Peyer's patch (tissue), 4 donors: ENCODE measurements at regions not wholly inside any gene's neighbourhood (a gene's known extent, or its start where the extent isn't known, plus 50 kb on each side); places are given as distances from the start of the nearest gene placed in this dataset.

ENCODE experiments used
- DNase-seq, 3 donors: peaks; one replicate each; pipeline ENCODE4 v3.0.0-alpha.2; 2017 to 2019
- H3K27ac ChIP-seq, 4 donors: fragments of 200-600 bp; sonication (generic); one replicate each; pipeline ENCODE4 v1.5.1; 2016 to 2019
- H3K27me3 ChIP-seq, 2 donors: fragments of 200-600 bp; sonication (generic); one replicate each; pipeline ENCODE4 v1.5.1; 2019
- H3K36me3 ChIP-seq, 3 donors: fragments of 200-600 bp; sonication (generic); one replicate each; pipeline ENCODE4 v1.5.1; 2016 to 2019
- H3K4me1 ChIP-seq, 4 donors: fragments of 200-600 bp; sonication (generic); one replicate each; pipeline ENCODE4 v1.5.1; 2016 to 2019
- H3K4me3 ChIP-seq, 4 donors: fragments of 200-600 bp; sonication (generic); 1 replicate in 3 of 4; 2 replicates in 1 of 4; pipeline ENCODE4 v1.5.1; 2016 to 2019; ENCODE audit warnings: mild to moderate bottlenecking in 1 of 4
- H3K9me3 ChIP-seq, 4 donors: fragments of 200-600 bp; sonication (generic); one replicate each; pipeline ENCODE4 v1.5.1; 2016 to 2019; ENCODE audit warnings: mild to moderate bottlenecking in 1 of 4
- POLR2A ChIP-seq, 2 donors: fragments of 450-650 bp; IDR thresholded peaks; one replicate each; pipeline ENCODE4 v1.5.1; 2017; ENCODE audit warnings: antibody characterized with exemption in 2 of 2, mild to moderate bottlenecking in 2 of 2, moderate library complexity in 2 of 2
- TF ChIP-seq, protein P1 (sequence below), 6 experiments: fragments of 450-650 bp in 4 of 6; fragments of 200-600 bp in 2 of 6; sonication (generic) in 1 of 6; IDR thresholded peaks; one replicate each; pipeline ENCODE4 v1.5.1; 2017 to 2019; ENCODE audit warnings: antibody characterized with exemption in 6 of 6, mild to moderate bottlenecking in 3 of 6, moderate library complexity in 1 of 6

DNA sequence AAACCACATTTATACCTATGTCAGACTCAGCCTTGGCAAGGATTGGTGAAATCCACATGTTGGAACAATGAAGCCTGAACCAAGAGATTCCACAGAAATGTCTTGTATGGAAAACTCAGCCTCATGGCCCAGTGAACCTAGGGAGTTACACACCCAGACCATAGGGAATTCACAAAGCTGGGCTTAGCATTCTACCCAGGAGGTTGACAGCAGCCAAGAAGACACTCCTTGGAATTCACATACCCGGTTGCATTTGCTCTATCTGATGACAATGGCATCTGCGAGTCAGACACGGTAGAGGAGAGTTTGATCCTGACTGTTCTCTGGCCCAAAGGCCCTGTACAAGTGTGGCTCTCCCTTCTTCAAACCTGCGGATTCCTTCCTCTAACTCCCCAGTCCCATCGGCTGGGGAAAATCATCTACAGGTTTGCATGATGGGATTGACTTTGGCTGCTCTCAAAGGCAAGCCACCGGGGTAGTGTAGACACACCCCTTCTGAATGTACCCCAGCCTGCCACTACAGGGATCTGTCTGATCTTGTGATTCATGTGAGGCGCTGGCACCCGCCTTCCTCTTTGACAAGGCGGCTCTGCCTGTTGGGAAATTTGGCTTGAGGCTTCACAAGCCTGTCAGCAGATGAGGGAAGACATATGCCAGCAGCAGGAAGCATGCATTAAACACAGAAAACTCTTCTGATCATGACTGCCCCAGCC lies 297.3 kb upstream of the KAZN start:
- H3K27me3 ChIP-seq = no peaks in the 10 kb centered on the region
- H3K36me3 ChIP-seq = no peaks in the 10 kb centered on the region
- peak in 1 of 3 donors; percentile 51 for DNase-seq

DNA sequence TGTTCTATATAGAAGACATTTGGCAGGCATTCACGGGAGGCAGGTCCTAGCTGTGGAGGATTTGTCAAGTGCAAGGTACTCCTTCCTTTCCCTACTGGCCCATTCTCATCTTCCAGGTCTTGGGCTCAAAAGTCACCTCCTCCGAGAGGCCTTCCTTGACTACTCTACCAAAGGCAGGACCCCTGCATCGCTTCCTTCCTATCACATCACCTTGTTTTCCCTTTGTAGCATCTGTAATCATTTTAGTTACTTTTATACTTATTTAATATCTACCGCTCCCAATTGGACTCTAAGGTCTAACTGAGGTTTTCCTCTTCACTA lies 296.8 kb upstream of the KAZN start:
- Histone ChIP-seq H3K4me3 (no peak overlapping the region), H3K9me3 (no peaks in the 10 kb centered on the region), H3K4me1 (no peaks in the 10 kb centered on the region), H3K27me3 (no peaks in the 10 kb centered on the region), H3K27ac (no peak overlapping the region), H3K36me3 (no peaks in the 10 kb centered on the region)
- DNase-seq = no peak
- TF ChIP-seq, protein P1, sequence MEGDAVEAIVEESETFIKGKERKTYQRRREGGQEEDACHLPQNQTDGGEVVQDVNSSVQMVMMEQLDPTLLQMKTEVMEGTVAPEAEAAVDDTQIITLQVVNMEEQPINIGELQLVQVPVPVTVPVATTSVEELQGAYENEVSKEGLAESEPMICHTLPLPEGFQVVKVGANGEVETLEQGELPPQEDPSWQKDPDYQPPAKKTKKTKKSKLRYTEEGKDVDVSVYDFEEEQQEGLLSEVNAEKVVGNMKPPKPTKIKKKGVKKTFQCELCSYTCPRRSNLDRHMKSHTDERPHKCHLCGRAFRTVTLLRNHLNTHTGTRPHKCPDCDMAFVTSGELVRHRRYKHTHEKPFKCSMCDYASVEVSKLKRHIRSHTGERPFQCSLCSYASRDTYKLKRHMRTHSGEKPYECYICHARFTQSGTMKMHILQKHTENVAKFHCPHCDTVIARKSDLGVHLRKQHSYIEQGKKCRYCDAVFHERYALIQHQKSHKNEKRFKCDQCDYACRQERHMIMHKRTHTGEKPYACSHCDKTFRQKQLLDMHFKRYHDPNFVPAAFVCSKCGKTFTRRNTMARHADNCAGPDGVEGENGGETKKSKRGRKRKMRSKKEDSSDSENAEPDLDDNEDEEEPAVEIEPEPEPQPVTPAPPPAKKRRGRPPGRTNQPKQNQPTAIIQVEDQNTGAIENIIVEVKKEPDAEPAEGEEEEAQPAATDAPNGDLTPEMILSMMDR (IDR thresholded peaks at IDR 0.05) = no peak
- no peak for TF ChIP-seq POLR2A (IDR thresholded peaks at IDR 0.05)

More for the DNA sequence above, 297.3 kb upstream of the KAZN start:
- Histone ChIP-seq H3K4me3 (no peak overlapping the region), H3K4me1 (no peaks in the 10 kb centered on the region), H3K9me3 (no peaks in the 10 kb centered on the region), H3K27ac (no peak overlapping the region)
- TF ChIP-seq, protein P1 (IDR thresholded peaks at IDR 0.05) = no peak
- TF ChIP-seq POLR2A (IDR thresholded peaks at IDR 0.05) = no peak

DNA sequence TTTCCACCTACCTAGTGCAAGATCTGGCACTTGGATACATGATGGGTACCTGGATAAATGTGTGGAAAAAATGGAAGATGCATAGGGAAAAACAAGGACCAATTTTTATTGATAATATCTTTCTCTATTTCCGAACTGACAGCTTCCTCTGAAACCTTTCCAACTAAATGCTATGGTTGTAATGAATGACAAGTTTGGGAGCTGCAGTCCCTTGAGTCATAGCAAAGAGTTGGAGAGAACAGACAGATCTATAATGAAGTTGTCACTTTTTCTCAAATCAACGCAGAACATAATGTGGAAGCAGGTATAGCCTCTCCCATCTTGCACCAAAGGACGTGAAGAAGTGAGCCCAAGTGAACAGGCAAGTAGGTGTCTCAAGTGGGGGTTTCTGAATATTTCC lies 296.5 kb upstream of the KAZN start:
- no peaks in the 10 kb centered on the region for H3K36me3 ChIP-seq
- TF ChIP-seq, protein P1 (IDR thresholded peaks at IDR 0.05) = no peak
- no peak for TF ChIP-seq POLR2A (IDR thresholded peaks at IDR 0.05)
- no peaks in the 10 kb centered on the region for H3K27me3 ChIP-seq
- no peak overlapping the region for H3K27ac ChIP-seq
- DNase-seq = no peak
- no peaks in the 10 kb centered on the region for H3K4me1 ChIP-seq
- no peak overlapping the region for H3K4me3 ChIP-seq
- H3K9me3 ChIP-seq = no peaks in the 10 kb centered on the region

DNA sequence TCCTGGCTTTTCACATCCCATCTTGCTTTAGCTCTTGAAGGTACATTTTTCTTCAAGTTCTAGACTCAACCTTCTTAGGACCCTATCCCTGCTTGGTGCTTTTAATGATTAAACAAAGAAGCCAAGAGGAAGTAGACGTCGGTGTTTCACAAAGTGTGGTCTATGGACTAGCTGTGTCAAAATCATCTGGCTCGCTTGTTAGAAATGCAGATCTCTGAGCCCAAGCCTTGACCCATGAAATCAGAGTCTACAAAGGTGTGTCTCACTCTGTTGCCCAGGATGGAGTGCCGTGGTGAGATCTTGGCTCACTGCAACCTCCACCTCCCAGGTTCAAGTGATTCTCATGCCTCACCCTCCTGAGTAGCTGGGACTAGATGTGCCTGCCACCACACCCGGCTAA lies 295.5 kb upstream of the KAZN start:
- DNase-seq = no peak
- no peaks in the 10 kb centered on the region for H3K4me1 ChIP-seq
- H3K9me3 ChIP-seq = no peaks in the 10 kb centered on the region
- no peak overlapping the region for H3K27ac ChIP-seq
- H3K36me3 ChIP-seq = no peaks in the 10 kb centered on the region
- H3K4me3 ChIP-seq = no peak overlapping the region
- TF ChIP-seq, protein P1 (IDR thresholded peaks at IDR 0.05) = no peak
- H3K27me3 ChIP-seq = no peaks in the 10 kb centered on the region

DNA sequence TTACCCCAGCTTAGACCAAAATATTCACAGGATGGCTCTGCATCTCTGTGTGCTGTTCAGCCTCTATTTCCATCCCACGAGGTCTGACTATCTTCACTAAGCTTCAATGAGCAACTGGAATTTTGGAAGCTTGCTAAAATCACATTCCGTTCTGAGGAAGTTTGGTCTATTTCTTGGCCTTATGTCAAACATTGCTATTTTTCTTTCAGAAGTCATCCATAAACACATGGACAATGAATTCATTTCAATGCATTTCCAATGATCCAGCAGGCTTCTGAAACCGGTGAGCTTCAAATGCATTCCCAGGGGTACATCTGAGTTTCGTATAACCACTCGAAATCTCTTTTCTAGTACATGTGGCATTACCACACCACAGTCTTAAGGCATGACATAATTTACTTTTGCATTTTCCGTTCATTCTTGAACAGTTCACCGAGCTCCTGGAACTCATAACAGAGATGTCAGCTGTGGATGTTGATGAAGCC lies 294.1 kb upstream of the KAZN start:
- DNase-seq = no peak
- Histone ChIP-seq H3K4me3 (no peak overlapping the region), H3K4me1 (no peaks in the 10 kb centered on the region), H3K9me3 (no peaks in the 10 kb centered on the region), H3K27ac (peak overlapping the region in 2 of 4 donors; percentile 39 to 46), H3K27me3 (no peaks in the 10 kb centered on the region), H3K36me3 (no peaks in the 10 kb centered on the region)
- TF ChIP-seq, protein P1 (IDR thresholded peaks at IDR 0.05) = no peak
- TF ChIP-seq POLR2A (IDR thresholded peaks at IDR 0.05) = no peak

DNA sequence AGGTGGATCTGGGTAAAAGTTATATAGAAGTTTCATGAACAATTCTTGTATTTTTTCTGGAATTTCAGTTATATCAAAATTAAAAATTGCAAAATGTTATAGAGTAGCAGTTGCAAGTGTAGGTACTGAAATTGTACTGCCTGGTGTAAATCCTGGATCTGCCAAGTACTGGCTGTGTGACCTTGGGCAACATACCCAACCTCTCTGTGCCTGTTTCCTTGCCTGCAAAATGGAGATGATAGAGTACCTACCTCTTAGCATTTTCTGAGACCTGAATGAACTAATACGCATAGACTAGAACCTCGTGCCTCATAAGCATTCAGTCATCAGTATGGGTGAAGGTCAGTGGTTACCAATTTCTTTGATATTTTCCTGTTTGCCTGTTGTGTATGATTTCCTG lies 290.0 kb upstream of the KAZN start:
- TF ChIP-seq POLR2A (IDR thresholded peaks at IDR 0.05) = no peak
- TF ChIP-seq, protein P1 (IDR thresholded peaks at IDR 0.05) = no peak
- H3K27me3 ChIP-seq = no peaks in the 10 kb centered on the region
- no peak for DNase-seq
- no peak overlapping the region for H3K4me3 ChIP-seq
- no peaks in the 10 kb centered on the region for H3K36me3 ChIP-seq
- no peak overlapping the region for H3K27ac ChIP-seq
- H3K4me1 ChIP-seq = no peaks in the 10 kb centered on the region
- H3K9me3 ChIP-seq = no peaks in the 10 kb centered on the region
